ENCODE measurements at regions not wholly inside any gene's neighbourhood (a gene's known extent, or its start where the extent isn't known, plus 50 kb on each side); places are given as distances from the start of the nearest gene placed in this dataset.

DNA sequence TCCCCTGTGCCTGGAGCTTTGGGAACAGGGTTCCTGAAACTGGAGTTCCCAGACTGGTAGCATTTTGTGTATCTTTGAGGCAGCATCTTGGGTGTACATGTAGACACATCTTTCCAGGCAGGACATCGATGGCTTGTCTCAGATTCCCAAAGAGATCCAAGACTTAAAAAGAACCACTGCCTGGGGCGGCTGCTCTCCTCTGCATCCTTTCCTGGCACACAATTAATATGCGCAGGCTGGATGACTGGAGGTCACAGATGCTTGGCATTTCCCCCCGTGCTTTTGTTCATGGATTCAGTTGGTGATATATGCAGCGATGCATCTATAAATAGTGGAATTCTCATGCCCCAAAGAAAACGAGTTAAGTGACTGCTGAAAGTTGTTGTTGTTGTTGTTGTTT lies 80.5 kb downstream of the CLDN34 start:
- DNase-seq (ENCODE audit: low spot score), result no peak

DNA sequence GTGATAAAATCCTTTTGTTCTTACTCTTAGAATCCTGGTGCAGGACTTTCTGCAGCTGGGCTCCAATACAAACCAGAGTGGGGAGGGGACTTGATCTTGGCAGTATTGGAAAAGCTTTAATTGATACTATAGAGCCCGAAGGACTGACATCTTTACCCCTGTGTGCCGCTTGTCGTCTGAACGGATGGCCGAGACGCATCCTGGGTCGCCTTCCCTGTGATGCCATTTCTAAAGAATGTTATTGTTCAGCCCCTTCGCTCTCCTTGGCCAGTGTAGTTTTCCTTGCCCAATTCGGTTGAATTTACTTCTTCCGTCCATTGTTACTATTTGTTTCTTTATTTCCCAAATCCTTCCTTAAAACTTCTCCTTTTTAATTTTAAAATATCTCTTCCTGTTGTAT lies 80.9 kb downstream of the CLDN34 start:
- no peak for DNase-seq (ENCODE audit: low spot score)

DNA sequence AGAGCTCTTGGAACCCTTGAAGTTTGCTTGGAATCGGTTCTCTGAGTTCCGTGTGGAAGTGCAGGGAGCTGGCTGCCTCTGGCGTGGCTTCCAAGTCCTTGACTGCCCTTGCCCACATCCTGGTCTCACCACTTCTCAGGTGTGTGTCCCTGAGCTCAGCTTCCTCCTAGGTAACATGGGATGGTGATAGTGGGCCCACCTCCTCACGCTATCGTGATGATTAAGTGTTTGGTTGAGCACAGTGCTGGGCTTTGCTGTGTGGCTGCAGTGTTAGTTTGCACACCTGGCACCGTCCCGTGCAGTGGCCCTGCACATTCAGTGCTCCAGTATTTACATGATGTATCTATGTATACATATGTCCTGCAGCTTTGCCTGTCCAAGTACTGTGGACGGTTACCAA lies 81.5 kb downstream of the CLDN34 start:
- no peak for DNase-seq (ENCODE audit: low spot score)

DNA sequence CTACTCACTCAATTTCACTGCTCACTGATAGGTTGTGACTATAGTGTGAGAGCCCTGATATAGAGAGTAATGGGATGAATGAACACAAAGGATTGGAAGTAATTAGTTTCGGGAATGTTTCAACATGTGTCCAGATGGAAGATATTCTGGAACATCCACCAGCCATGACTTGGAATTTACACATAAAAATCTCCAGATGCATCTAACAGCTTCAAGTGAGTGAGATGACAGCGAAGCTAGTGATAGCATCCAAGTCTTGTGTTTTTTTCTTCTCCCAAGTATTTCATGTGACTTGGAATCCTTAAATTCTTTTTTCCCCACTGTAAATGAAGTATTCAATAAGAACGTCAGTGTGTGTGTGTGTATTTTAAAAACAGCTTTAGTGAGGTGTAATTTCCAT lies 82.1 kb downstream of the CLDN34 start:
- no peak for DNase-seq (ENCODE audit: low spot score)

GRCh38 chrX:10050481-10050880 lies 83.3 kb downstream of the CLDN34 start:
- no peak for DNase-seq (ENCODE audit: low spot score)

GRCh38 chrX:10051866-10052480 lies 84.8 kb downstream of the CLDN34 start:
- DNase-seq (ENCODE audit: low spot score), result no peak

DNA sequence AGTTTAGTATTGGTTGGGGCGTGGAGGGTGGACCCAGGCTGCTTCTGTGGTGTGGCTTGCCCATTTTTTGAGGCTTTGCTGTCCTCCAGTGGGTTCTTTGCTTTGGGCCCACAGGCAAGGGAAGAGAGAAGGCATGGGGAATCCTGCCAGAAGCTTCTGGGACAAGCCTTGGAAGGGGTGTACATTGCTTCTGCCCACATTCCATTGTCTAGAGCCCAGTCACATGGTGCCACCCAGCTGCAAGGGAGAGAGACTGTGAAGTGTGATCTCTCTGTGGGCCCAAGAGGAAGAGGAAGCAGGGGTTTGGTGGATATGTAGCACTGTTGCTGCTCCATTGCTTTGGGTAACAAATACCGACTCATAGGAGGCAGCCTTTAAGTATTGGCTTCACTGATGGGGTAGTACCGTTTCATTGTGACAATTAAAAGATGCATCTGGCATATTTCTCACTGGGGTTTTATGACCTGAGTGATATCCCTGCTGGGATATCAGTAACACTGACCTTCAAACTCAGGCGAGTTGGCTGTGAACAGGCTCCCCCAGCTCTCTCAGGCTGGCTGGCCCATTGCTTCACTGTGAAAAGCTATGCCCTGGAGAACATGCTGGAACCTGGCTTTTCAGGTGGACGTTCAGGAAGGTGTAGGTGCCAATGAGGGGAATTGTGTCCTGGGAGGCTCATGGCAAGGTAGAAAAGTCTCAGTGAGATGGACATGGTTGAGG lies 85.9 kb downstream of the CLDN34 start:
- DNase-seq (ENCODE audit: low spot score), result no peak

GRCh38 chrX:10054396-10054795 lies 87.2 kb downstream of the CLDN34 start:
- no peak for DNase-seq (ENCODE audit: low spot score)

DNA sequence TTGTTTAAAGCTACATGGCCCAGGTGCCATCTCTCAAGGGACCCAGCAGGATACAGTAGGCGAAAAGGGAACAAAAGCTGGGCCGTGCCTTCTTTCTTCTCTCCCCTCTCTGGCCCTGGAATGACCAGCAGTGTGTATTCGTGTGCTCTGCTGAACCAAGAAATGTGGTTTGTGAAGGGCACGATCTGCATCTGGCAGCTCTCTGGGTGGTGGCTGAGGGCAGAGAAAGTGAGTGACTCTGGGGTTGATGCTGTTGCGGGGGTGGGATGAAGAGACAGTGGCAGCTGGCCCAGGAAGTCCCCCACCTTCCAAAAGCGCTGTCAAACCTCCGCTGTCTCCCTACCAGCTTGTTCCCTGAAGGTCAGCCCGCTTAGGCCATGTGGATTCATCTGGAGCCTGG lies 88.3 kb downstream of the CLDN34 start:
- DNase-seq (ENCODE audit: low spot score), result no peak

DNA sequence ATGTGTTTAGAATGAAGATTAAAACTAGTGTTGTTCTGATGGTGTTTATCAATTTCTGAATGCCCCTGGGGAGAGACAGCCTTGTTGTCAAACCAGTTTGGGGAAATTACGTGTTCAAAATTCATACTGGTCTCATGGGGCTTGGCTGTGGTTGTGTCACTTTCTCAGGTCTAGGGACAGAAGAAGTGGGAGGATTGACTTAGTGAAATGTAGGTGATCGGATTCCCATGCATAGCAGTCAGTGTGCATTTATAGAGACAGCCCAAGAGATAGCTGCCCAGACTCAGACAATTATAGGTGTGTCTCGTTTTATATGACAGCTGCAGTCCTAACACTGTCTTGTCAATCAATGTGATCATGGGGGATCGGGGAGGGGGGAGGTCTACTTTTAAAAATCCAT lies 94.4 kb upstream of the CLCN4 start:
- DNase-seq (ENCODE audit: low spot score), result no peak

DNA sequence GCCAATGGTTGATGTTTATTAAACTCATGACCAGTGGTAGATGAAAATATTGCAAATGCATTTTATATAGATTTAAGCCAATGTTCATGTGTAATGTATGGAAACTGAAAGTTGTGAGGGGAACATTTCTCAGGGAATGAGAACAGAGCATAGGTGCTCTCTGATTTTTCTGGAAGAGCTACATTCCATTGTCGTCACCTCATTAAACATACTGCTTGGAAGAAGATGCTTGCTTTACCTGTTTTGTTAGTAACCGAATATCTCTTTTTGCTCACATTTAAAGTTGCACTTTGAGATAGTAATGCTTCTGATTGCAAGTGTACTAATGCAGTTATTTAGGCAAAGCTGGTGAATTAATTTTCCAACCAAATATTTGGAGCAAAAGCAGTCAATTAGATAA lies 93.8 kb upstream of the CLCN4 start:
- no peak for DNase-seq (ENCODE audit: low spot score)

- DNase-seq (ENCODE audit: low spot score), result no peak
These were observed 92.0 kb upstream of the CLCN4 start for GRCh38 chrX:10064736-10065135.

GRCh38 chrX:10070714-10071436 lies 85.9 kb upstream of the CLCN4 start:
- DNase-seq (ENCODE audit: low spot score), result no peak

DNA sequence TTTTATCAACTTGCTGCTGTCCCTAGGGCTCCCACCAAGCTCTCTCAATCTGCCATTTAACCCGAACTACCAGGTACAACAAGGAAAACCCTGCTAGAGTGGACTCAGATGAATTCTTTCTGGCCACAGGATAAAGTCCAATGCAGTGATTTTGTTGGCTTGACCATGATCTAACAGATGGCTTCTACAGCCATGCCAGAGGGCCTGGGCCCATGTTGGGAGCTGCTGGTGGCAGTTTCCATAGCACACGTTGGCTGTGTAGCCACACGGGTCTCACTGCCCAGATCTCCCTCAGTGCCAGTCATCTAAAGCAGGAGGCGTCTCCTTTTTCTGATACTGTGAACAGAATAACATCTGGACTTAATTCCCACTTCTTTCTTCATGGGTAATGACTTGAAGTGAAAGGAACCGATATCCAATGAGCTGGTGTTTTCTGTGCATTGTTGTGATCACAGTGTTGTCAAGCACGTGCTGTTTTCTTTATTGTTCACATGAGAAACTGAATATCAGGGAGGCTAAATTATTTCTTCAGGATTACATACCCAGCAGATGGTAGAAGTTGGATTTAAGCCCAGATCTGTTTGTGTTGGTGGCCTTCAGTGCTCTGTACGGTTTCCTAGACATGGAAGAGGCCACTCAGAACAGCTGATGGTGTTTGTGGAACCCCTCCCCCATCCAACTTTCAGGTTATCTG lies 85.2 kb upstream of the CLCN4 start:
- no peak for DNase-seq (ENCODE audit: low spot score)

DNA sequence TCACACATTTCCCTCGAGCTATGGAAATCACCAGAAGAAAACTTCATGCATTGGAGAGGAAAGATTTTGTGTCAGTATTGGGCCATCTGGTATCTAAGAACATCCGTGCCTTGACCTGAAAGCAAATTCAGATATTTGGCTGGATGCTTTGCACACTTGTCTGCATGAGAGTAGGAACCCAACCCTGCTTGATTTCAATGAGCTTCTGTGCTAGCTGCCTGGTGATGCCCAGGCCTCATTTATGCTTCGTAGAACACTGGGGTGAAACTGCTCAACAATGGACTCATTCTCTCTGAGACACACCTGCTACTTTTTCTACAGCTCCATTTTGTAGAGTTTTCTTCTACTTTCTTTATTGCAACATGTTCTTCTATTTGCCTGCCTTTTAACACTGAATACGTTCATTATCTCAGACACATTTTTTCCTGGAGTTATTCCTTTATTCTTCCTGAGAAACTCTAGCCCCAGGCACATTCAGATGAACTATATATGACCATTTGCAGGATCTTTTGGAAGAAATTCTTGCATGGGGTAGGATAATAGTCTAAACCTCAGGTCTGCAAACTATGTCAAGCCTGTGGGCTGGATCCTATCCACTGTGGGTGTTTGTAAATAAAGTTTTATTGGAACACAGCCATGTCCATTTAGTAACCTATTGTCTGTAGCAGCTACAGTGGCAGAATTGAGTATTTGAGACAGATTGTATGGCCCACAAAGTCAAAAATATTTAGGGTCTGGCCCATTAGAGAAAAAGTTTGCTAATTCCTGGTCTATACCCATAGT lies 83.8 kb upstream of the CLCN4 start:
- no peak for DNase-seq (ENCODE audit: low spot score)

- DNase-seq (ENCODE audit: low spot score), result no peak
These were observed 83.1 kb upstream of the CLCN4 start for GRCh38 chrX:10073671-10074070.

GRCh38 chrX:10074241-10074941 lies 82.4 kb upstream of the CLCN4 start:
- DNase-seq (ENCODE audit: low spot score), result no peak

GRCh38 chrX:10076765-10077164 lies 80.0 kb upstream of the CLCN4 start:
- no peak for DNase-seq (ENCODE audit: low spot score)

GRCh38 chrX:10077425-10078188 lies 79.2 kb upstream of the CLCN4 start:
- DNase-seq (ENCODE audit: low spot score), result peak; percentile 30

- no peak for DNase-seq (ENCODE audit: low spot score)
These were observed 78.5 kb upstream of the CLCN4 start for GRCh38 chrX:10078266-10078665.

DNA sequence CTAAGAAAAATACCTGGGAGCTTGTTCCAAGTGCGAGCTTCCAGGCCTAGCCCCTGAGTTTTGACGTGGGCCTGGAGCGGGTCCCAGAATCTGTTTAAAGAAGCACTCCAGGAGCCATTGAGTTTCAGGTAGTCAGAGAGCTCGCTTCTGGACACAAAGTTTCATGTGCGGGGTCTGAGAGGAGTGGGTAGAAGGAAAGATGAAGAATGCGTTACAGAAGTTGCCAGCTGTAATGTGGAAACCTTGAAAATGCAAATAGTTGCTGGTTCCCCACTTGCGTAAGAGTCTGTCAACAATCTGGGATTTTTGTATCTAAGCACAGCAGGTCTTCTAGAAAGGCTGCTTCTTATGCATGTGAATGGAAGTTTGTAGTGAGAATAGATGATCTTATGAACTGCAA lies 77.5 kb upstream of the CLCN4 start:
- DNase-seq (ENCODE audit: low spot score), result no peak
